Tongue (tissue), 1 donor: ENCODE measurements at regions not wholly inside any gene's neighbourhood (a gene's known extent, or its start where the extent isn't known, plus 50 kb on each side); places are given as distances from the start of the nearest gene placed in this dataset.
"Not testable (repeated sequence)": the region's sequence is repeated elsewhere in the genome, so short reads cannot be mapped to it uniquely, and the experiment has no call there.

Source experiments
- DNase-seq: peaks from one replicate; pipeline ENCODE4 v3.0.0-alpha.2; 2015

- peak; percentile 56 for DNase-seq
Observed at GRCh38 chr2:53490659-53491058, 276.9 kb upstream of the CHAC2 start.

- not testable (repeated sequence) for DNase-seq
Observed at GRCh38 chr2:53486185-53486899, 281.3 kb upstream of the CHAC2 start.

GRCh38 chr2:53485021-53485728, 282.4 kb upstream of the CHAC2 start:
- DNase-seq = no peak

- no peak for DNase-seq
Observed at GRCh38 chr2:53484531-53484930, 283.1 kb upstream of the CHAC2 start.

- DNase-seq = no peak
Observed at GRCh38 chr2:53477517-53477916, 290.1 kb upstream of the CHAC2 start.

GRCh38 chr2:53476834-53477233, 290.8 kb upstream of the CHAC2 start:
- DNase-seq = no peak

GRCh38 chr2:53475766-53476165, 291.8 kb upstream of the CHAC2 start:
- no peak for DNase-seq

- no peak for DNase-seq
Observed at GRCh38 chr2:53475321-53475720, 292.3 kb upstream of the CHAC2 start.

GRCh38 chr2:53474914-53475313, 292.7 kb upstream of the CHAC2 start:
- DNase-seq = no peak

- DNase-seq = no peak
Observed at GRCh38 chr2:53473775-53474311, 293.8 kb upstream of the CHAC2 start.

GRCh38 chr2:53473236-53473635, 294.4 kb upstream of the CHAC2 start:
- DNase-seq = no peak

GRCh38 chr2:53467467-53468180, 300.0 kb upstream of the CHAC2 start:
- DNase-seq = peak; percentile 24

- no peak for DNase-seq
Observed at GRCh38 chr2:53463806-53464726, 303.5 kb upstream of the CHAC2 start.

- no peak for DNase-seq
Observed at GRCh38 chr2:53460937-53461336, 306.7 kb upstream of the CHAC2 start.

- DNase-seq = no peak
Observed at GRCh38 chr2:53460347-53460746, 307.3 kb upstream of the CHAC2 start.

GRCh38 chr2:53455094-53455493, 312.5 kb upstream of the CHAC2 start:
- DNase-seq = no peak

GRCh38 chr2:53452957-53453748, 314.5 kb upstream of the CHAC2 start:
- peak; percentile 33 for DNase-seq

GRCh38 chr2:53452400-53452799, 315.2 kb upstream of the CHAC2 start:
- DNase-seq = no peak

GRCh38 chr2:53450923-53451322, 316.7 kb upstream of the CHAC2 start:
- DNase-seq = peak; percentile 81

- no peak for DNase-seq
Observed at GRCh38 chr2:53448591-53448990, 319.0 kb upstream of the CHAC2 start.

- no peak for DNase-seq
Observed at GRCh38 chr2:53448086-53448485, 319.5 kb upstream of the CHAC2 start.
